A549 (cell line): ENCODE measurements at regions not wholly inside any gene's neighbourhood (a gene's known extent, or its start where the extent isn't known, plus 50 kb on each side); places are given as distances from the start of the nearest gene placed in this dataset.

Source experiments
- ATAC-seq, 2 experiments: fragments of 200-7000 bp in 1 of 2; fragments of >200 bp in 1 of 2; cut with Nextera tagmentation in 1 of 2; cut with Tn5 transposase in 1 of 2; 3 replicates each; pipeline versions ENCODE4 v1.8.0 to v1.9.1; 2018 to 2020; ENCODE audit warnings: mild to moderate bottlenecking in 1 of 2, moderate library complexity in 1 of 2
- CTCF ChIA-PET: fragments of 300-600 bp; sonication (Branson Sonifier 250); formaldehyde crosslinking; extraction: SDS; loops from one replicate; lab custom pipeline; 2021; ENCODE audit warnings: antibody characterized with exemption, inconsistent platforms; lab: Yijun Ruan, JAX
- POLR2A ChIA-PET: fragments of 350-600 bp; formaldehyde crosslinking; extraction: SDS; loops from one replicate; lab custom pipeline; 2021; ENCODE audit warnings: antibody characterized with exemption, inconsistent platforms; lab: Yijun Ruan, JAX
- DNase-seq, 2 experiments: peaks; one replicate each; pipeline versions ENCODE4 v3.0.0 to v3.0.0-alpha.2; 2011 to 2016; ENCODE audit warnings: low read depth in 1 of 2, low spot score in 1 of 2
- FAIRE-seq: peaks from 2 replicates; lab custom pipeline; 2011; peaks lifted over from hg19 to GRCh38; lab: Jason Lieb, UNC
- H3K27ac ChIP-seq, 2 experiments: fragments of >200 bp; sonication (Bioruptor Twin); formaldehyde crosslinking; 3 replicates each; pipeline ENCODE4 v1.5.1; 2016 to 2017
- H3K4me1 ChIP-seq: fragments of >200 bp; sonication (Bioruptor Twin); formaldehyde crosslinking; 3 replicates; pipeline ENCODE4 v1.6.1; 2016
- H3K4me2 ChIP-seq: fragments of >200 bp; sonication (Bioruptor Twin); formaldehyde crosslinking; 3 replicates; pipeline ENCODE4 v1.6.1; 2016
- H3K4me3 ChIP-seq: fragments of >200 bp; sonication (Bioruptor Twin); formaldehyde crosslinking; 3 replicates; pipeline ENCODE4 v1.5.1; 2016
- H3K9me3 ChIP-seq: fragments of >200 bp; sonication (Bioruptor Twin); formaldehyde crosslinking; 3 replicates; pipeline ENCODE4 v1.6.1; 2016
- ATOH8 ChIP-seq: fragments of 250-450 bp; sonication (Bioruptor Pico); IDR thresholded peaks from 2 replicates; pipeline ENCODE4 v1.5.0; 2020; ENCODE audit warnings: low read depth, mild to moderate bottlenecking, moderate library complexity
- BCL3 ChIP-seq: fragments of >200 bp; sonication (Bioruptor Twin); formaldehyde crosslinking; IDR thresholded peaks from 3 replicates; pipeline ENCODE4 v1.6.1; 2016
- BHLHE40 ChIP-seq: IDR thresholded peaks from 2 replicates; pipeline ENCODE4 v1.6.1; 2012; ENCODE audit warnings: low read depth, low read length, inconsistent platforms
- CBX2 ChIP-seq: fragments of 200-600 bp; sonication (generic); IDR thresholded peaks from 2 replicates; pipeline ENCODE4 v1.6.1; 2016; ENCODE audit warnings: low read depth, mild to moderate bottlenecking, borderline replicate concordance
- CHD2 ChIP-seq: fragments of 150-350 bp; IDR thresholded peaks from 2 replicates; pipeline ENCODE4 v1.6.1; 2014; ENCODE audit warnings: low read length; ENCODE audit not compliant: partially characterized antibody
- ELK1 ChIP-seq: fragments of 150-350 bp; IDR thresholded peaks from 2 replicates; pipeline ENCODE4 v1.6.1; 2014; ENCODE audit warnings: low read depth, mild to moderate bottlenecking, low read length
- FOSB ChIP-seq: fragments of 250-450 bp; sonication (Bioruptor Pico); IDR thresholded peaks from 2 replicates; pipeline ENCODE4 v1.5.0; 2020; ENCODE audit warnings: mild to moderate bottlenecking, moderate library complexity
- GATA3 ChIP-seq: IDR thresholded peaks from 2 replicates; pipeline ENCODE4 v1.6.1; 2012; ENCODE audit warnings: borderline replicate concordance
- HDAC2 ChIP-seq: fragments of 200-600 bp; sonication (generic); IDR thresholded peaks from 2 replicates; pipeline ENCODE4 v1.6.1; 2016
- HES2 ChIP-seq: fragments of >200 bp; sonication (Bioruptor Twin); formaldehyde crosslinking; IDR thresholded peaks from 2 replicates; pipeline ENCODE4 v1.6.1; 2016
- HOXA7 ChIP-seq: fragments of 250-450 bp; sonication (Bioruptor Pico); IDR thresholded peaks from 2 replicates; pipeline ENCODE4 v1.5.0; 2020; ENCODE audit warnings: mild to moderate bottlenecking, moderate library complexity
- HOXB13 ChIP-seq: fragments of 250-450 bp; sonication (Bioruptor Pico); IDR thresholded peaks from 2 replicates; pipeline ENCODE4 v1.5.0; 2020; ENCODE audit warnings: low read depth, mild to moderate bottlenecking, moderate library complexity
- JUN ChIP-seq, 2 experiments: fragments of >200 bp; sonication (Bioruptor Twin); formaldehyde crosslinking; IDR thresholded peaks; 2 replicates in 1 of 2; 3 replicates in 1 of 2; pipeline ENCODE4 v1.6.1; 2016 to 2017
- MAFK ChIP-seq: fragments of 450-650 bp; IDR thresholded peaks from 2 replicates; pipeline ENCODE4 v1.6.1; 2014; ENCODE audit not compliant: partially characterized antibody
- MYC ChIP-seq: IDR thresholded peaks from 2 replicates; pipeline ENCODE4 v1.6.1; 2012; ENCODE audit warnings: mild to moderate bottlenecking, inconsistent platforms, low read length, improper control_type of control experiment, borderline replicate concordance
- NFE2L2 ChIP-seq: fragments of 150-350 bp; conservative IDR thresholded peaks from 2 replicates; pipeline ENCODE4 v1.6.1; 2014; ENCODE audit warnings: low read length
- PBX3 ChIP-seq: IDR thresholded peaks from 2 replicates; pipeline ENCODE4 v1.6.1; 2012
- RAD21 ChIP-seq, 2 experiments: fragments of >200 bp in 1 of 2; sonication (Bioruptor Twin) in 1 of 2; formaldehyde crosslinking in 1 of 2; IDR thresholded peaks in 1 of 2; conservative IDR thresholded peaks in 1 of 2; 2 replicates in 1 of 2; 3 replicates in 1 of 2; pipeline ENCODE4 v1.6.1; 2012 to 2018; ENCODE audit warnings: inconsistent platforms in 1 of 2
- RNF2 ChIP-seq: fragments of 200-600 bp; sonication (generic); IDR thresholded peaks from 2 replicates; pipeline ENCODE4 v1.6.1; 2016; ENCODE audit warnings: low read depth, mild to moderate bottlenecking, antibody characterized with exemption, moderate library complexity, borderline replicate concordance
- TFCP2L1 ChIP-seq: fragments of 250-450 bp; sonication (Bioruptor Pico); IDR thresholded peaks from 2 replicates; pipeline ENCODE4 v1.5.0; 2021; ENCODE audit warnings: mild to moderate bottlenecking
- USF2 ChIP-seq: fragments of 450-650 bp; IDR thresholded peaks from 2 replicates; pipeline ENCODE4 v1.6.1; 2014; ENCODE audit warnings: antibody characterized with exemption
- ZNF302 ChIP-seq: fragments of 250-450 bp; sonication (Bioruptor Pico); IDR thresholded peaks from 2 replicates; pipeline ENCODE4 v1.9.0; 2021; ENCODE audit warnings: inconsistent platforms, mild to moderate bottlenecking, moderate library complexity
- WGBS: methylation state at CpG from one replicate; pipeline ENCODE4 v1.1.6; 2017; ENCODE audit errors: missing lambda C conversion rate; 5-methylcytosine and 5-hydroxymethylcytosine counted together

- WGBS, result 94% methylated on average over 3 of the region's 3 CpGs
- Histone ChIP-seq H3K9me3 (no peaks in the 10 kb centered on the region), H3K27ac (no peak overlapping the region), H3K4me1 (peaks cover 1% of the 10 kb centered on the region), H3K4me2 (no peak overlapping the region), H3K4me3 (no peak overlapping the region)
- FAIRE-seq, result no peak
- POLR2A ChIA-PET, result no interaction called here
- ATAC-seq, result no peak
- no peak for DNase-seq
- CTCF ChIA-PET, result interaction anchor here (1.4 kb wide), 1 partner anchor 10 kb away, joined by 3 read pairs; no protein-coding TSS in a partner anchor
- no peak for TF ChIP-seq GATA3
- no peak for TF ChIP-seq ELK1
- no peak for TF ChIP-seq MAFK
- no peak for TF ChIP-seq TFCP2L1
- no peak for TF ChIP-seq BHLHE40
- no peak for TF ChIP-seq CBX2
- TF ChIP-seq HES2, result no peak
- no peak for TF ChIP-seq PBX3
Observed at GRCh38 chr10:33566426-33566825, 232.0 kb upstream of the NRP1 start.

- CTCF ChIA-PET, result interaction anchor here (1.4 kb wide), 1 partner anchor 10 kb away, joined by 3 read pairs; no protein-coding TSS in a partner anchor
- Histone ChIP-seq H3K4me3 (no peak overlapping the region), H3K4me2 (no peak overlapping the region), H3K4me1 (no peaks in the 10 kb centered on the region), H3K9me3 (no peaks in the 10 kb centered on the region), H3K27ac (no peak overlapping the region)
- TF ChIP-seq CHD2, result no peak
- TF ChIP-seq PBX3, result no peak
- TF ChIP-seq USF2, result no peak
- TF ChIP-seq ZNF302 (CRISPR knock-in tag), result no peak
- DNase-seq (no peak), ATAC-seq (no peak), FAIRE-seq (no peak)
- POLR2A ChIA-PET, result no interaction called here
- 87% methylated on average over 6 of the region's 6 CpGs for WGBS
Observed at GRCh38 chr10:33566001-33566400, 231.5 kb upstream of the NRP1 start.

- ChIA-PET CTCF (no interaction called here), POLR2A (no interaction called here)
- H3K27ac ChIP-seq, result no peak overlapping the region
Observed at GRCh38 chr10:33565231-33565630, 230.8 kb upstream of the NRP1 start.

More at GRCh38 chr10:33565231-33565630, 230.8 kb upstream of the NRP1 start:
- no peak overlapping the region for H3K4me2 ChIP-seq
- ATAC-seq, result no peak
- no peaks in the 10 kb centered on the region for H3K9me3 ChIP-seq
- DNase-seq, result no peak
- TF ChIP-seq RNF2 (no peak), HES2 (no peak), HOXB13 (no peak), NFE2L2 (no peak), FOSB (CRISPR knock-in tag) (no peak), ATOH8 (CRISPR knock-in tag) (no peak), HDAC2 (no peak), BCL3 (no peak), PBX3 (no peak), JUN (IDR thresholded peaks at IDR 0.05) (no peak), HOXA7 (CRISPR knock-in tag) (no peak), MYC (no peak), RAD21 (conservative IDR thresholded peaks at IDR 0.05 in 1 of 2, IDR thresholded peaks at IDR 0.05 in 1 of 2) (no peak)
- no peak for FAIRE-seq
- no peak overlapping the region for H3K4me3 ChIP-seq
- H3K4me1 ChIP-seq, result no peaks in the 10 kb centered on the region
